ENCODE measurements at regions not wholly inside any gene's neighbourhood (a gene's known extent, or its start where the extent isn't known, plus 50 kb on each side); places are given as distances from the start of the nearest gene placed in this dataset.

- no TSS peak for BruUV-seq (replicated peaks)
- POLR2A ChIA-PET (ENCODE audit: low non-redundant PET), result no interaction called here
- DNase-seq (ENCODE audit: low spot score), result no peak
Measured at GRCh38 chr13:27869436-27870095, 50.2 kb upstream of the PDX1 start.

More at GRCh38 chr13:27869436-27870095, 50.2 kb upstream of the PDX1 start:
- intact Hi-C loops (cut with micrococcal nuclease; ENCODE audit: unreplicated experiment), result loop anchor here (5.0 kb wide), 1 partner anchor 83 kb away; no protein-coding TSS in a partner anchor
- H3K36me3 ChIP-seq (ENCODE audit: insufficient read depth, low read length, poor library complexity, severe bottlenecking), result no peaks in the 10 kb centered on the region
- no peaks in the 10 kb centered on the region for H3K9me3 ChIP-seq (ENCODE audit: low read depth, low read length, poor library complexity, severe bottlenecking)
- H3K27me3 ChIP-seq (replicated peaks; ENCODE audit: insufficient read depth, low read depth, low read length, poor library complexity), result peaks cover 34% of the 10 kb centered on the region
- no peak overlapping the region for H3K27ac ChIP-seq (ENCODE audit: low read depth, low read length, poor library complexity, severe bottlenecking)
- CTCF ChIA-PET, result interaction anchor here (0.5 to 1.0 kb wide), 3 partner anchors 84 to 927 kb away, joined by 3 to 18 read pairs (median 9); no protein-coding TSS in a partner anchor
- no peak for TF ChIP-seq EZH2 (IDR thresholded peaks at IDR 0.05; ENCODE audit: borderline replicate concordance, low read depth, low read length, poor library complexity, severe bottlenecking)
- TF ChIP-seq, protein P1, sequence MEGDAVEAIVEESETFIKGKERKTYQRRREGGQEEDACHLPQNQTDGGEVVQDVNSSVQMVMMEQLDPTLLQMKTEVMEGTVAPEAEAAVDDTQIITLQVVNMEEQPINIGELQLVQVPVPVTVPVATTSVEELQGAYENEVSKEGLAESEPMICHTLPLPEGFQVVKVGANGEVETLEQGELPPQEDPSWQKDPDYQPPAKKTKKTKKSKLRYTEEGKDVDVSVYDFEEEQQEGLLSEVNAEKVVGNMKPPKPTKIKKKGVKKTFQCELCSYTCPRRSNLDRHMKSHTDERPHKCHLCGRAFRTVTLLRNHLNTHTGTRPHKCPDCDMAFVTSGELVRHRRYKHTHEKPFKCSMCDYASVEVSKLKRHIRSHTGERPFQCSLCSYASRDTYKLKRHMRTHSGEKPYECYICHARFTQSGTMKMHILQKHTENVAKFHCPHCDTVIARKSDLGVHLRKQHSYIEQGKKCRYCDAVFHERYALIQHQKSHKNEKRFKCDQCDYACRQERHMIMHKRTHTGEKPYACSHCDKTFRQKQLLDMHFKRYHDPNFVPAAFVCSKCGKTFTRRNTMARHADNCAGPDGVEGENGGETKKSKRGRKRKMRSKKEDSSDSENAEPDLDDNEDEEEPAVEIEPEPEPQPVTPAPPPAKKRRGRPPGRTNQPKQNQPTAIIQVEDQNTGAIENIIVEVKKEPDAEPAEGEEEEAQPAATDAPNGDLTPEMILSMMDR (conservative IDR thresholded peaks at IDR 0.05; ENCODE audit: low read depth, low read length), result 0 out of 2 replicates have a peak, but pooled peaks have one; percentile 5
- no peak overlapping the region for H3K4me3 ChIP-seq (ENCODE audit: low read depth, low read length, poor library complexity, severe bottlenecking)
- H3K4me1 ChIP-seq (ENCODE audit: insufficient read depth, low read length, poor library complexity, severe bottlenecking), result no peaks in the 10 kb centered on the region

Measured in A673 (cell line).